WTC11 (cell line): ENCODE measurements at regions not wholly inside any gene's neighbourhood (a gene's known extent, or its start where the extent isn't known, plus 50 kb on each side); places are given as distances from the start of the nearest gene placed in this dataset.
"Not testable (repeated sequence)": the region's sequence is repeated elsewhere in the genome, so short reads cannot be mapped to it uniquely, and the experiment has no call there.

ENCODE experiments used
- ATAC-seq: fragments of 200-7000 bp; cut with Tn5 transposase; 2 replicates; pipeline ENCODE4 v1.10.0; 2021; ENCODE audit warnings: mild to moderate bottlenecking, moderate library complexity
- CTCF ChIA-PET: fragments of 300-600 bp; sonication (Branson Sonifier 250); formaldehyde crosslinking; loops from one replicate; lab custom pipeline; 2021; ENCODE audit warnings: antibody characterized with exemption; lab: Charles Lee
- POLR2A ChIA-PET: fragments of 350-600 bp; sonication (Branson Sonifier 250); formaldehyde crosslinking; loops from one replicate; lab custom pipeline; 2021; ENCODE audit warnings: antibody characterized with exemption; lab: Charles Lee
- DNase-seq: peaks from one replicate; pipeline ENCODE4 v3.0.0; 2021; ENCODE audit warnings: low spot score
- H3K27ac Mint-ChIP-seq: 2 replicates; pipeline ENCODE4 v1.8.0; 2021; ENCODE audit warnings: mixed read lengths
- H3K27me3 Mint-ChIP-seq: 2 replicates; pipeline ENCODE4 v1.8.0; 2021; ENCODE audit warnings: low read depth, mild to moderate bottlenecking, moderate library complexity, mixed read lengths
- H3K36me3 Mint-ChIP-seq: 2 replicates; pipeline ENCODE4 v1.8.0; 2021; ENCODE audit warnings: mixed read lengths
- H3K4me1 Mint-ChIP-seq: 2 replicates; pipeline ENCODE4 v1.8.0; 2022; ENCODE audit warnings: mixed read lengths
- H3K4me3 Mint-ChIP-seq: 2 replicates; pipeline ENCODE4 v1.8.0; 2021; ENCODE audit warnings: mild to moderate bottlenecking, moderate library complexity, mixed read lengths
- H3K9me3 Mint-ChIP-seq: 2 replicates; pipeline ENCODE4 v1.8.0; 2021; ENCODE audit warnings: mixed read lengths
- AFF4 ChIP-seq: sonication (generic); formaldehyde crosslinking; IDR thresholded peaks from 2 replicates; pipeline ENCODE4 v1.8.1; 2023; ENCODE audit warnings: mild to moderate bottlenecking, missing genetic modification reagents, borderline replicate concordance
- E2F1 ChIP-seq: sonication (generic); formaldehyde crosslinking; IDR thresholded peaks from 2 replicates; pipeline ENCODE4 v1.8.0; 2022; ENCODE audit warnings: mild to moderate bottlenecking, missing genetic modification reagents
- ELF4 ChIP-seq: sonication (generic); formaldehyde crosslinking; IDR thresholded peaks from 2 replicates; pipeline ENCODE4 v1.8.1; 2022; ENCODE audit warnings: low read depth, mild to moderate bottlenecking, moderate library complexity, missing genetic modification reagents
- ETV6 ChIP-seq: sonication (generic); formaldehyde crosslinking; IDR thresholded peaks from 2 replicates; pipeline ENCODE4 v1.8.1; 2022; ENCODE audit warnings: mild to moderate bottlenecking, missing genetic modification reagents
- GTF2I ChIP-seq: fragments of 250-450 bp; sonication (Bioruptor Pico); conservative IDR thresholded peaks from 2 replicates; pipeline ENCODE4 v1.4.0; 2021; ENCODE audit warnings: mild to moderate bottlenecking
- KAT7 ChIP-seq: sonication (generic); formaldehyde crosslinking; IDR thresholded peaks from 2 replicates; pipeline ENCODE4 v1.8.1; 2023; ENCODE audit warnings: missing genetic modification reagents, mild to moderate bottlenecking, borderline replicate concordance
- NFYB ChIP-seq: sonication (generic); formaldehyde crosslinking; conservative IDR thresholded peaks from 2 replicates; pipeline ENCODE4 v1.8.0; 2022; ENCODE audit warnings: low read depth, missing genetic modification reagents
- PRRX2 ChIP-seq: fragments of 250-450 bp; sonication (Bioruptor Pico); IDR thresholded peaks from 2 replicates; pipeline ENCODE4 v1.8.0; 2021; ENCODE audit warnings: mild to moderate bottlenecking
- SOX15 ChIP-seq: fragments of 250-450 bp; sonication (Bioruptor Pico); IDR thresholded peaks from 2 replicates; pipeline ENCODE4 v1.9.0; 2021; ENCODE audit warnings: mild to moderate bottlenecking
- ZNF317 ChIP-seq: sonication (generic); formaldehyde crosslinking; IDR thresholded peaks from 2 replicates; pipeline ENCODE4 v1.8.1; 2023; ENCODE audit warnings: low read depth, mild to moderate bottlenecking, moderate library complexity, missing genetic modification reagents, borderline replicate concordance
- TF ChIP-seq, protein P1 (sequence below): sonication (generic); formaldehyde crosslinking; IDR thresholded peaks from 2 replicates; pipeline ENCODE4 v1.8.1; 2022; ENCODE audit warnings: mild to moderate bottlenecking, moderate library complexity, missing genetic modification reagents

- POLR2A ChIA-PET: no interaction called here
- Mint-ChIP-seq H3K36me3 (peaks cover 9% of the 10 kb centered on the region), H3K4me3 (no peak overlapping the region), H3K9me3 (peaks cover 8% of the 10 kb centered on the region), H3K4me1 (peaks cover 22% of the 10 kb centered on the region), H3K27ac (no peak overlapping the region), H3K27me3 (no peaks in the 10 kb centered on the region; the same call in 1 of the 2 replicates)
- CTCF ChIA-PET: interaction anchor here (1.0 to 1.3 kb wide), 3 partner anchors 59 to 190 kb away, joined by 3 to 5 read pairs (median 5); no protein-coding TSS in a partner anchor
- no peak for DNase-seq
- peak; percentile 87 for ATAC-seq
- TF ChIP-seq E2F1 (CRISPR knock-in tag) (no peak), NFYB (CRISPR knock-in tag) (0 out of 2 replicates have a peak, but pooled peaks have one; percentile 20)
Measured at GRCh38 chr4:177191586-177191985, 118.1 kb upstream of the NEIL3 start.

GRCh38 chr4:177191991-177192390, 117.7 kb upstream of the NEIL3 start:
- Mint-ChIP-seq H3K27me3 (no peaks in the 10 kb centered on the region; the same call in 1 of the 2 replicates), H3K9me3 (peaks cover 12% of the 10 kb centered on the region), H3K36me3 (peaks cover 13% of the 10 kb centered on the region), H3K27ac (no peak overlapping the region), H3K4me1 (peaks cover 22% of the 10 kb centered on the region), H3K4me3 (no peak overlapping the region)
- no peak; the same call in 1 of the 2 replicates for ATAC-seq
- ChIA-PET CTCF (interaction anchor here (1.0 to 1.3 kb wide), 3 partner anchors 58 to 189 kb away, joined by 3 to 5 read pairs (median 5); no protein-coding TSS in a partner anchor), POLR2A (no interaction called here)
- DNase-seq: no peak
- TF ChIP-seq GTF2I (CRISPR knock-in tag): no peak
- TF ChIP-seq AFF4: no peak
- no peak for TF ChIP-seq PRRX2
- no peak for TF ChIP-seq ELF4 (CRISPR knock-in tag)
- TF ChIP-seq KAT7 (CRISPR knock-in tag): no peak

- peaks cover 22% of the 10 kb centered on the region for H3K4me1 Mint-ChIP-seq
- ATAC-seq, H3K27me3 Mint-ChIP-seq, H3K4me3 Mint-ChIP-seq, H3K27ac Mint-ChIP-seq, POLR2A ChIA-PET, DNase-seq, CTCF ChIA-PET: not testable (repeated sequence)
- H3K9me3 Mint-ChIP-seq: peaks cover 22% of the 10 kb centered on the region
- peaks cover 22% of the 10 kb centered on the region for H3K36me3 Mint-ChIP-seq
Measured at GRCh38 chr4:177193024-177193715, 116.5 kb upstream of the NEIL3 start.

DNA sequence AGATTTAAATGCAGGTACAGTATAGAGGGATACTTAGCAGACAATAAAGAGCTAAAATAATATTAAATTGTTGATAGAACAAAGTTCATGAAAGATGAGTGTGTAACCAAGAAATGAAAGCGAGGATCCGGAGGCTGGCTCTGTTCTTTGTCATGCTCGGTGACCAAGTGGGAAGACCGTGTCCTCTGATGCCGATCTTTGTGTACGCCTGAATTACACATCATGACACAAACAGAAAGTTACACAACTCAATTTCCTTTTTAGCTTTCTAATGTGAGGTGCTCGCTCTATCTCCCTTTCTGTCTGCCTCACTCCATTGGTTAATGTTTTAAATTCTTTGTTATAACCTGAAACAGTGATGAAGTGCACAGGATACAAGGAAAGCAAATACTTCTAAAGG, 114.8 kb upstream of the NEIL3 start:
- no peak for TF ChIP-seq ETV6 (CRISPR knock-in tag)
- TF ChIP-seq SOX15 (CRISPR knock-in tag): no peak
- Mint-ChIP-seq H3K36me3 (peaks cover 27% of the 10 kb centered on the region), H3K27me3 (no peaks in the 10 kb centered on the region; the same call in 1 of the 2 replicates), H3K4me1 (peaks cover 22% of the 10 kb centered on the region), H3K9me3 (peaks cover 31% of the 10 kb centered on the region), H3K4me3 (no peak overlapping the region), H3K27ac (no peak overlapping the region)
- DNase-seq (no peak), ATAC-seq (no peak)
- ChIA-PET CTCF (no interaction called here), POLR2A (no interaction called here)

DNA sequence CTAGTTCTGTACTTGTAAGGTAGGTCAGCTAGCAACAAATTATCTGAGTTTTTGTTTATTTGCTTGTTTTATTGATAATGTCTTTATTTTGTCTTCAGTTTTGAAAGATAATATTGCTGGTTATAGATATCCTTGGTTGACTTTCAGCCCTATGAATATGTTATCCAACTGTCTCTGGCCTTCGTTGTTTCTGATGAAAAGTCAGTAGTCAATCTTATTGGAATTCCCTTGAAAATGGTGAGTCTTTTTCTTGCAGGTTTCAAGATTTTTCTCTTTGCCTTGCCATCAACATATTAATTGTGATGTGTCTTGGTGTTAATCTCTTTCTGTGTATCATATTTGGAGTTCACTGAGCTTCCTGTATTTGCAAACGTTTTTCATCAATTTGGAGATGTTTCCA, 113.1 kb upstream of the NEIL3 start:
- Mint-ChIP-seq H3K9me3 (peaks cover 42% of the 10 kb centered on the region), H3K36me3 (peaks cover 27% of the 10 kb centered on the region), H3K4me1 (peaks cover 15% of the 10 kb centered on the region), H3K4me3 (no peak overlapping the region), H3K27ac (no peak overlapping the region), H3K27me3 (no peaks in the 10 kb centered on the region; the same call in 1 of the 2 replicates)
- ChIA-PET POLR2A (no interaction called here), CTCF (no interaction called here)
- no peak for DNase-seq
- peak; percentile 97 for TF ChIP-seq ZNF317
- TF ChIP-seq, protein P1, sequence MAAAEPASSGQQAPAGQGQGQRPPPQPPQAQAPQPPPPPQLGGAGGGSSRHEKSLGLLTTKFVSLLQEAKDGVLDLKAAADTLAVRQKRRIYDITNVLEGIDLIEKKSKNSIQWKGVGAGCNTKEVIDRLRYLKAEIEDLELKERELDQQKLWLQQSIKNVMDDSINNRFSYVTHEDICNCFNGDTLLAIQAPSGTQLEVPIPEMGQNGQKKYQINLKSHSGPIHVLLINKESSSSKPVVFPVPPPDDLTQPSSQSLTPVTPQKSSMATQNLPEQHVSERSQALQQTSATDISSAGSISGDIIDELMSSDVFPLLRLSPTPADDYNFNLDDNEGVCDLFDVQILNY (CRISPR knock-in tag): no peak
- ATAC-seq: no peak
